Gastrocnemius medialis (tissue), 4 donors: ENCODE measurements at regions not wholly inside any gene's neighbourhood (a gene's known extent, or its start where the extent isn't known, plus 50 kb on each side); places are given as distances from the start of the nearest gene placed in this dataset.

ENCODE experiments used
- CTCF ChIP-seq, 5 experiments: fragments of 450-650 bp in 3 of 5; fragments of 200-600 bp in 2 of 5; sonication (generic) in 2 of 5; IDR thresholded peaks in 4 of 5; conservative IDR thresholded peaks in 1 of 5; 1 replicate in 4 of 5; 2 replicates in 1 of 5; pipeline ENCODE4 v1.5.1; 2016 to 2019; ENCODE audit warnings: antibody characterized with exemption in 5 of 5, mild to moderate bottlenecking in 3 of 5, moderate library complexity in 3 of 5
- POLR2A ChIP-seq, 2 donors: fragments of 450-650 bp; IDR thresholded peaks; one replicate each; pipeline ENCODE4 v1.6.1; 2017; ENCODE audit warnings: antibody characterized with exemption in 2 of 2, mild to moderate bottlenecking in 2 of 2, moderate library complexity in 2 of 2

- no peak for TF ChIP-seq CTCF (IDR thresholded peaks at IDR 0.05 in 4 of 5, conservative IDR thresholded peaks at IDR 0.05 in 1 of 5)
- TF ChIP-seq POLR2A (IDR thresholded peaks at IDR 0.05): no peak
Measured at GRCh38 chr4:62872856-62873255, 1536.4 kb downstream of the TECRL start.
